ENCODE measurements at regions not wholly inside any gene's neighbourhood (a gene's known extent, or its start where the extent isn't known, plus 50 kb on each side); places are given as distances from the start of the nearest gene placed in this dataset.

GRCh38 chr3:34020726-34021680, 222.6 kb downstream of the PDCD6IP start:
- DNase-seq (ENCODE audit: low spot score), result no peak
- POLR2A ChIA-PET, result interaction anchor here (0.5 kb wide), 1 partner anchor 136 kb away, joined by 4 read pairs; no protein-coding TSS in a partner anchor
- TF ChIP-seq CBFB (CRISPR knock-in tag; IDR thresholded peaks at IDR 0.05; ENCODE audit: low read depth) (no peak), USF2 (CRISPR knock-in tag; IDR thresholded peaks at IDR 0.05) (no peak), ZNF281 (CRISPR knock-in tag; IDR thresholded peaks at IDR 0.05) (no peak), OVOL2 (CRISPR knock-in tag; IDR thresholded peaks at IDR 0.05; ENCODE audit: borderline replicate concordance) (no peak), FOXJ3 (CRISPR knock-in tag; IDR thresholded peaks at IDR 0.05; ENCODE audit: borderline replicate concordance) (no peak), ZMAT4 (CRISPR knock-in tag; IDR thresholded peaks at IDR 0.05) (no peak), ELF4 (CRISPR knock-in tag; IDR thresholded peaks at IDR 0.05; ENCODE audit: low read depth) (no peak), ZNF532 (CRISPR knock-in tag; IDR thresholded peaks at IDR 0.05; ENCODE audit: borderline replicate concordance) (no peak), ATF6 (CRISPR knock-in tag; IDR thresholded peaks at IDR 0.05) (no peak), ZBTB43 (CRISPR knock-in tag; IDR thresholded peaks at IDR 0.05) (no peak), JAZF1 (CRISPR knock-in tag; IDR thresholded peaks at IDR 0.05) (no peak), SMAD3 (CRISPR knock-in tag; IDR thresholded peaks at IDR 0.05; ENCODE audit: borderline replicate concordance) (no peak), SP1 (CRISPR knock-in tag; conservative IDR thresholded peaks at IDR 0.05) (no peak), CREB1 (CRISPR knock-in tag; IDR thresholded peaks at IDR 0.05) (no peak), JUN (CRISPR knock-in tag; IDR thresholded peaks at IDR 0.05) (no peak), ZBTB21 (CRISPR knock-in tag; IDR thresholded peaks at IDR 0.05; ENCODE audit: borderline replicate concordance) (no peak), ZNF232 (CRISPR knock-in tag; IDR thresholded peaks at IDR 0.05) (no peak), ERG (CRISPR knock-in tag; IDR thresholded peaks at IDR 0.05) (no peak), NR3C1 (CRISPR knock-in tag; conservative IDR thresholded peaks at IDR 0.05; ENCODE audit: low read depth) (no peak), E2F1 (CRISPR knock-in tag; IDR thresholded peaks at IDR 0.05) (no peak)
- no peak for ATAC-seq
- CTCF ChIA-PET, result no interaction called here
- no peaks in the 10 kb centered on the region for H3K4me1 Mint-ChIP-seq
- no peaks in the 10 kb centered on the region for H3K9me3 Mint-ChIP-seq
- H3K27ac Mint-ChIP-seq, result no peak overlapping the region
- no peak overlapping the region for H3K4me3 Mint-ChIP-seq
- peaks cover 2% of the 10 kb centered on the region; the same call in 1 of the 2 replicates for H3K27me3 Mint-ChIP-seq (ENCODE audit: low read depth)
- H3K36me3 Mint-ChIP-seq, result no peaks in the 10 kb centered on the region

Measured in WTC11 (cell line).